ENCODE measurements at regions not wholly inside any gene's neighbourhood (a gene's known extent, or its start where the extent isn't known, plus 50 kb on each side); places are given as distances from the start of the nearest gene placed in this dataset.
"Not testable (repeated sequence)": the region's sequence is repeated elsewhere in the genome, so short reads cannot be mapped to it uniquely, and the experiment has no call there.

GRCh38 chr12:94862421-94862820 lies 141.1 kb downstream of the NDUFA12 start:
- DNase-seq (ENCODE audit: low read depth in 2 of 2): no peak

GRCh38 chr12:94856324-94856723 lies 147.2 kb downstream of the NDUFA12 start:
- DNase-seq (ENCODE audit: low read depth in 2 of 2): no peak

- DNase-seq (ENCODE audit: low read depth in 2 of 2): no peak
Measured at GRCh38 chr12:94855853-94856252, 147.6 kb downstream of the NDUFA12 start.

GRCh38 chr12:94851396-94852028 lies 152.0 kb downstream of the NDUFA12 start:
- DNase-seq (ENCODE audit: low read depth in 2 of 2): no peak

GRCh38 chr12:94849411-94849976 lies 154.0 kb downstream of the NDUFA12 start:
- no peak for DNase-seq (ENCODE audit: low read depth in 2 of 2)

- no peak for DNase-seq (ENCODE audit: low read depth in 2 of 2)
Measured at GRCh38 chr12:94848966-94849365, 154.5 kb downstream of the NDUFA12 start.

- no peak for DNase-seq (ENCODE audit: low read depth in 2 of 2)
Measured at GRCh38 chr12:94845110-94845509, 158.4 kb downstream of the NDUFA12 start.

GRCh38 chr12:94844452-94844851 lies 159.0 kb downstream of the NDUFA12 start:
- no peak for DNase-seq (ENCODE audit: low read depth in 2 of 2)

- no peak for DNase-seq (ENCODE audit: low read depth in 2 of 2)
Measured at GRCh38 chr12:94841904-94842610, 161.4 kb downstream of the NDUFA12 start.

- no peak for DNase-seq (ENCODE audit: low read depth in 2 of 2)
Measured at GRCh38 chr12:94841177-94841576, 162.3 kb downstream of the NDUFA12 start.

GRCh38 chr12:94839347-94839746 lies 164.2 kb downstream of the NDUFA12 start:
- DNase-seq (ENCODE audit: low read depth in 2 of 2): no peak

- not testable (repeated sequence) for DNase-seq (ENCODE audit: low read depth in 2 of 2)
Measured at GRCh38 chr12:94836952-94837670, 166.4 kb downstream of the NDUFA12 start.

GRCh38 chr12:94834036-94834625 lies 169.4 kb downstream of the NDUFA12 start:
- no peak for DNase-seq (ENCODE audit: low read depth in 2 of 2)

- no peak for DNase-seq (ENCODE audit: low read depth in 2 of 2)
Measured at GRCh38 chr12:94832780-94833681, 170.5 kb downstream of the NDUFA12 start.

- no peak for DNase-seq (ENCODE audit: low read depth in 2 of 2)
Measured at GRCh38 chr12:94832105-94832504, 171.4 kb downstream of the NDUFA12 start.

- no peak for DNase-seq (ENCODE audit: low read depth in 2 of 2)
Measured at GRCh38 chr12:94831081-94831751, 172.3 kb downstream of the NDUFA12 start.

- DNase-seq (ENCODE audit: low read depth in 2 of 2): no peak
Measured at GRCh38 chr12:94829552-94829951, 173.9 kb downstream of the NDUFA12 start.

GRCh38 chr12:94819011-94819410 lies 168.7 kb upstream of the TMCC3 start:
- DNase-seq (ENCODE audit: low read depth in 2 of 2): peak in 1 of 2 donors; percentile 41

GRCh38 chr12:94817695-94818075 lies 167.3 kb upstream of the TMCC3 start:
- DNase-seq (ENCODE audit: low read depth in 2 of 2): no peak

GRCh38 chr12:94817201-94817600 lies 166.8 kb upstream of the TMCC3 start:
- DNase-seq (ENCODE audit: low read depth in 2 of 2): not testable (repeated sequence)
